ENCODE measurements at regions not wholly inside any gene's neighbourhood (a gene's known extent, or its start where the extent isn't known, plus 50 kb on each side); places are given as distances from the start of the nearest gene placed in this dataset.

DNA sequence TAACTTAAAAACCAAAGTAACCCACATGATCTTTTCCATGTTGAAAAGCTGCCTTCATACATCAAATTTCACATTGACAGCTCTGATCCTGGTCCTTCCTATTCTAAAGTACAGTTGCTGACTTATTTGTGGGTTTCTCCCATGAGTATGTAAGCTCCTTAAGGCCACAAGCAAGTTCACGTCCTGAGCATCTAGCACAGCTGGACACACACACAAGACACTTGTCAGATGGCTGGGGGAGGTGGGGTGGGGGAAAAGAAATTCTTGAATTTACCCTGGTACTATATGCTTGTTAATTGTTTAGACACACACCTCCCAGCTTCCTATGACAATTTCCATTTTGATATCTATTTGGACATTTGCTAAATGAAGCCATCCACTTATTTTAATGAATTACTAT is 162.8 kb downstream of the ZIC5 start:
- ChIA-PET POLR2A (ENCODE audit: partially characterized antibody) (interaction anchor here (0.6 to 2.0 kb wide), 3 partner anchors 8 to 74 kb away, joined by 3 to 6 read pairs (median 5); no protein-coding TSS in a partner anchor), CTCF (ENCODE audit: partially characterized antibody) (interaction anchor here (0.5 to 1.7 kb wide), 7 partner anchors 9 to 127 kb away, joined by 3 to 9 read pairs (median 4); no protein-coding TSS in a partner anchor)
- Histone ChIP-seq H4K5ac (ENCODE audit: insufficient read length, low read depth, low read length) (no peak overlapping the region), H4K20me1 (replicated peaks in 1 of 2; ENCODE audit: control insufficient read depth in 1 of 2, insufficient read depth in 2 of 2, low read length in 2 of 2) (no peaks in the 10 kb centered on the region), H3K4me1 (replicated peaks in 1 of 4; ENCODE audit: control insufficient read depth in 3 of 4, insufficient read depth in 4 of 4, low read length in 3 of 4) (peaks cover 0 to 15% (median 11%) of the 10 kb centered on the region in 4 experiments; a peak in 5 of 7 replicates), H3K18ac (ENCODE audit: extremely low read depth, low read length) (no peak overlapping the region), H3K79me2 (ENCODE audit: control insufficient read depth in 1 of 2, insufficient read depth in 2 of 2, low read length in 2 of 2) (no peaks in the 10 kb centered on the region), H3K14ac (ENCODE audit: insufficient read length) (no peak overlapping the region), H3K4me2 (ENCODE audit: insufficient read depth in 1 of 2, low read depth in 2 of 2, low read length in 2 of 2) (no peak overlapping the region), H2BK5ac (ENCODE audit: low read depth, low read length) (no peak overlapping the region), H3K36me3 (ENCODE audit: control insufficient read depth in 2 of 4, insufficient read depth in 4 of 4, low read length in 3 of 4) (no peaks in the 10 kb centered on the region; a peak in 2 of 8 replicates), H2BK12ac (ENCODE audit: low read depth, low read length) (no peak overlapping the region), H2AFZ (ENCODE audit: low read length) (no peak overlapping the region), H3K9me3 (ENCODE audit: insufficient read depth in 2 of 2, low read depth in 1 of 2, low read length in 1 of 2) (no peaks in the 10 kb centered on the region), H3K23ac (ENCODE audit: insufficient read length) (no peak overlapping the region), H3K4me3 (ENCODE audit: extremely low read depth in 1 of 4, insufficient read depth in 2 of 4, low read depth in 3 of 4, low read length in 4 of 4) (no peak overlapping the region), H3K79me1 (ENCODE audit: low read depth, low read length) (no peaks in the 10 kb centered on the region), H2AK5ac (ENCODE audit: low read depth, low read length) (no peak overlapping the region), H2BK15ac (ENCODE audit: low read length) (no peak overlapping the region), H3K23me2 (ENCODE audit: low read depth, low read length) (no peaks in the 10 kb centered on the region; the same call in 1 of the 2 replicates), H2BK120ac (replicated peaks; ENCODE audit: low read depth, low read length) (no peak overlapping the region), H3K56ac (replicated peaks; ENCODE audit: insufficient read length, low read depth, low read length) (no peak overlapping the region), H4K91ac (replicated peaks; ENCODE audit: insufficient read length, low read length) (no peak overlapping the region), H4K8ac (ENCODE audit: extremely low read depth, insufficient read depth, low read length) (no peak overlapping the region), H3K27me3 (replicated peaks in 1 of 4; ENCODE audit: control insufficient read depth in 3 of 4, extremely low read depth in 1 of 4, insufficient read depth in 3 of 4, low read length in 3 of 4) (no peaks in the 10 kb centered on the region), H3K4ac (replicated peaks; ENCODE audit: insufficient read length, low read depth, low read length) (no peak overlapping the region), H3K27ac (ENCODE audit: low read depth, low read length) (no peak overlapping the region), H2BK20ac (ENCODE audit: low read length) (no peak overlapping the region), H3K9ac (replicated peaks in 1 of 4; ENCODE audit: extremely low read depth in 1 of 4, low read depth in 3 of 4, low read length in 3 of 4) (no peak overlapping the region)
- TF ChIP-seq, protein P1, sequence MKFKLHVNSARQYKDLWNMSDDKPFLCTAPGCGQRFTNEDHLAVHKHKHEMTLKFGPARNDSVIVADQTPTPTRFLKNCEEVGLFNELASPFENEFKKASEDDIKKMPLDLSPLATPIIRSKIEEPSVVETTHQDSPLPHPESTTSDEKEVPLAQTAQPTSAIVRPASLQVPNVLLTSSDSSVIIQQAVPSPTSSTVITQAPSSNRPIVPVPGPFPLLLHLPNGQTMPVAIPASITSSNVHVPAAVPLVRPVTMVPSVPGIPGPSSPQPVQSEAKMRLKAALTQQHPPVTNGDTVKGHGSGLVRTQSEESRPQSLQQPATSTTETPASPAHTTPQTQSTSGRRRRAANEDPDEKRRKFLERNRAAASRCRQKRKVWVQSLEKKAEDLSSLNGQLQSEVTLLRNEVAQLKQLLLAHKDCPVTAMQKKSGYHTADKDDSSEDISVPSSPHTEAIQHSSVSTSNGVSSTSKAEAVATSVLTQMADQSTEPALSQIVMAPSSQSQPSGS (IDR thresholded peaks at IDR 0.05; ENCODE audit: low read length): no peak
- TF ChIP-seq TAF1 (IDR thresholded peaks at IDR 0.05; ENCODE audit: low read depth, low read length) (no peak), JUN (IDR thresholded peaks at IDR 0.05; ENCODE audit: low read depth, low read length) (no peak), FOSL1 (IDR thresholded peaks at IDR 0.05; ENCODE audit: insufficient read depth, low read depth, low read length) (no peak), SP2 (IDR thresholded peaks at IDR 0.05; ENCODE audit: low read length) (no peak), RXRA (IDR thresholded peaks at IDR 0.05; ENCODE audit: insufficient read depth, low read depth, low read length) (no peak), EGR1 (IDR thresholded peaks at IDR 0.05; ENCODE audit: borderline replicate concordance, low read depth, low read length) (no peak)
- TF ChIP-seq, protein P2, sequence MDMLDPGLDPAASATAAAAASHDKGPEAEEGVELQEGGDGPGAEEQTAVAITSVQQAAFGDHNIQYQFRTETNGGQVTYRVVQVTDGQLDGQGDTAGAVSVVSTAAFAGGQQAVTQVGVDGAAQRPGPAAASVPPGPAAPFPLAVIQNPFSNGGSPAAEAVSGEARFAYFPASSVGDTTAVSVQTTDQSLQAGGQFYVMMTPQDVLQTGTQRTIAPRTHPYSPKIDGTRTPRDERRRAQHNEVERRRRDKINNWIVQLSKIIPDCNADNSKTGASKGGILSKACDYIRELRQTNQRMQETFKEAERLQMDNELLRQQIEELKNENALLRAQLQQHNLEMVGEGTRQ (IDR thresholded peaks at IDR 0.05; ENCODE audit: low read length): no peak
- 47% methylated on average over 1 of the region's 1 CpG; no CpG with 5 or more reads in 1 of the 2 experiments for WGBS, 2 experiments (ENCODE audit: extremely low coverage in 1 of 2, insufficient coverage in 1 of 2, insufficient read length in 1 of 2, insufficient replicate concordance in 2 of 2, low coverage in 1 of 2, low lambda C conversion rate in 2 of 2, missing lambda C conversion rate in 1 of 2)
- no peak for DNase-seq (ENCODE audit: low read depth in 1 of 2, low spot score in 2 of 2)
- FAIRE-seq: no peak

Measured in H1 (cell line).